ENCODE measurements at regions not wholly inside any gene's neighbourhood (a gene's known extent, or its start where the extent isn't known, plus 50 kb on each side); places are given as distances from the start of the nearest gene placed in this dataset.

DNA sequence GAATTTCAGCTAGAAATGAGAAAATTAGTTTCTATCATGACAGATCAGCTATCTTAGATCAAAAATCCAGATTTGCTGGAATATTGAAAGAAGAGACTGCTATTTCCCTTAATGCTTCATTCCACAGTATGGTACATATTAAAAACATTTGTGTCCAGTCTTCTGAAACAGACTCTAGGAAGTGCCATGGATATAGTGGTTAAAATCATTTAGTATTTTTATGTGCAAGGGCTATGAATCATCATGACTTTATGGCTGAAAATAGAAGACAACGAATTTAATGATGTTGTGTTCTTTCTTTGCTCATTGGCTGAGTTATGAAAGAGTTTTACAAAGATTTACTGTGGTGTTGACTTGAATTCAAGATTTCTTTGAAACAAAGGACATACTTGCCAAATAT, 146.6 kb downstream of the ANKRD60 start:
- peaks cover 19% of the 10 kb centered on the region; the same call in 2 of the 3 replicates for H3K9me3 Mint-ChIP-seq
- TF ChIP-seq STAT1 (IDR thresholded peaks at IDR 0.05; ENCODE audit: unreplicated experiment), result no peak
- TF ChIP-seq EZH2 (IDR thresholded peaks at IDR 0.05; ENCODE audit: low read depth, unreplicated experiment), result no peak
- TF ChIP-seq, protein P1, sequence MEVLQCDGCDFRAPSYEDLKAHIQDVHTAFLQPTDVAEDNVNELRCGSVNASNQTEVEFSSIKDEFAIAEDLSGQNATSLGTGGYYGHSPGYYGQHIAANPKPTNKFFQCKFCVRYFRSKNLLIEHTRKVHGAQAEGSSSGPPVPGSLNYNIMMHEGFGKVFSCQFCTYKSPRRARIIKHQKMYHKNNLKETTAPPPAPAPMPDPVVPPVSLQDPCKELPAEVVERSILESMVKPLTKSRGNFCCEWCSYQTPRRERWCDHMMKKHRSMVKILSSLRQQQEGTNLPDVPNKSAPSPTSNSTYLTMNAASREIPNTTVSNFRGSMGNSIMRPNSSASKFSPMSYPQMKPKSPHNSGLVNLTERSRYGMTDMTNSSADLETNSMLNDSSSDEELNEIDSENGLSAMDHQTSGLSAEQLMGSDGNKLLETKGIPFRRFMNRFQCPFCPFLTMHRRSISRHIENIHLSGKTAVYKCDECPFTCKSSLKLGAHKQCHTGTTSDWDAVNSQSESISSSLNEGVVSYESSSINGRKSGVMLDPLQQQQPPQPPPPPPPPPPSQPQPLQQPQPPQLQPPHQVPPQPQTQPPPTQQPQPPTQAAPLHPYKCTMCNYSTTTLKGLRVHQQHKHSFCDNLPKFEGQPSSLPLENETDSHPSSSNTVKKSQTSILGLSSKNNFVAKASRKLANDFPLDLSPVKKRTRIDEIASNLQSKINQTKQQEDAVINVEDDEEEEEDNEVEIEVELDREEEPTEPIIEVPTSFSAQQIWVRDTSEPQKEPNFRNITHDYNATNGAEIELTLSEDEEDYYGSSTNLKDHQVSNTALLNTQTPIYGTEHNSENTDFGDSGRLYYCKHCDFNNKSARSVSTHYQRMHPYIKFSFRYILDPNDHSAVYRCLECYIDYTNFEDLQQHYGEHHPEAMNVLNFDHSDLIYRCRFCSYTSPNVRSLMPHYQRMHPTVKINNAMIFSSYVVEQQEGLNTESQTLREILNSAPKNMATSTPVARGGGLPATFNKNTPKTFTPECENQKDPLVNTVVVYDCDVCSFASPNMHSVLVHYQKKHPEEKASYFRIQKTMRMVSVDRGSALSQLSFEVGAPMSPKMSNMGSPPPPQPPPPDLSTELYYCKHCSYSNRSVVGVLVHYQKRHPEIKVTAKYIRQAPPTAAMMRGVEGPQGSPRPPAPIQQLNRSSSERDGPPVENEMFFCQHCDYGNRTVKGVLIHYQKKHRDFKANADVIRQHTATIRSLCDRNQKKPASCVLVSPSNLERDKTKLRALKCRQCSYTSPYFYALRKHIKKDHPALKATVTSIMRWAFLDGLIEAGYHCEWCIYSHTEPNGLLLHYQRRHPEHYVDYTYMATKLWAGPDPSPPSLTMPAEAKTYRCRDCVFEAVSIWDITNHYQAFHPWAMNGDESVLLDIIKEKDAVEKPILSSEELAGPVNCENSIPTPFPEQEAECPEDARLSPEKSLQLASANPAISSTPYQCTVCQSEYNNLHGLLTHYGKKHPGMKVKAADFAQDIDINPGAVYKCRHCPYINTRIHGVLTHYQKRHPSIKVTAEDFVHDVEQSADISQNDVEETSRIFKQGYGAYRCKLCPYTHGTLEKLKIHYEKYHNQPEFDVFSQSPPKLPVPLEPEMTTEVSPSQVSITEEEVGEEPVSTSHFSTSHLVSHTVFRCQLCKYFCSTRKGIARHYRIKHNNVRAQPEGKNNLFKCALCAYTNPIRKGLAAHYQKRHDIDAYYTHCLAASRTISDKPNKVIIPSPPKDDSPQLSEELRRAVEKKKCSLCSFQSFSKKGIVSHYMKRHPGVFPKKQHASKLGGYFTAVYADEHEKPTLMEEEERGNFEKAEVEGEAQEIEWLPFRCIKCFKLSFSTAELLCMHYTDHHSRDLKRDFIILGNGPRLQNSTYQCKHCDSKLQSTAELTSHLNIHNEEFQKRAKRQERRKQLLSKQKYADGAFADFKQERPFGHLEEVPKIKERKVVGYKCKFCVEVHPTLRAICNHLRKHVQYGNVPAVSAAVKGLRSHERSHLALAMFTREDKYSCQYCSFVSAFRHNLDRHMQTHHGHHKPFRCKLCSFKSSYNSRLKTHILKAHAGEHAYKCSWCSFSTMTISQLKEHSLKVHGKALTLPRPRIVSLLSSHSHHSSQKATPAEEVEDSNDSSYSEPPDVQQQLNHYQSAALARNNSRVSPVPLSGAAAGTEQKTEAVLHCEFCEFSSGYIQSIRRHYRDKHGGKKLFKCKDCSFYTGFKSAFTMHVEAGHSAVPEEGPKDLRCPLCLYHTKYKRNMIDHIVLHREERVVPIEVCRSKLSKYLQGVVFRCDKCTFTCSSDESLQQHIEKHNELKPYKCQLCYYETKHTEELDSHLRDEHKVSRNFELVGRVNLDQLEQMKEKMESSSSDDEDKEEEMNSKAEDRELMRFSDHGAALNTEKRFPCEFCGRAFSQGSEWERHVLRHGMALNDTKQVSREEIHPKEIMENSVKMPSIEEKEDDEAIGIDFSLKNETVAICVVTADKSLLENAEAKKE (CRISPR knock-in tag; IDR thresholded peaks at IDR 0.05), result no peak
- TF ChIP-seq, protein P2, sequence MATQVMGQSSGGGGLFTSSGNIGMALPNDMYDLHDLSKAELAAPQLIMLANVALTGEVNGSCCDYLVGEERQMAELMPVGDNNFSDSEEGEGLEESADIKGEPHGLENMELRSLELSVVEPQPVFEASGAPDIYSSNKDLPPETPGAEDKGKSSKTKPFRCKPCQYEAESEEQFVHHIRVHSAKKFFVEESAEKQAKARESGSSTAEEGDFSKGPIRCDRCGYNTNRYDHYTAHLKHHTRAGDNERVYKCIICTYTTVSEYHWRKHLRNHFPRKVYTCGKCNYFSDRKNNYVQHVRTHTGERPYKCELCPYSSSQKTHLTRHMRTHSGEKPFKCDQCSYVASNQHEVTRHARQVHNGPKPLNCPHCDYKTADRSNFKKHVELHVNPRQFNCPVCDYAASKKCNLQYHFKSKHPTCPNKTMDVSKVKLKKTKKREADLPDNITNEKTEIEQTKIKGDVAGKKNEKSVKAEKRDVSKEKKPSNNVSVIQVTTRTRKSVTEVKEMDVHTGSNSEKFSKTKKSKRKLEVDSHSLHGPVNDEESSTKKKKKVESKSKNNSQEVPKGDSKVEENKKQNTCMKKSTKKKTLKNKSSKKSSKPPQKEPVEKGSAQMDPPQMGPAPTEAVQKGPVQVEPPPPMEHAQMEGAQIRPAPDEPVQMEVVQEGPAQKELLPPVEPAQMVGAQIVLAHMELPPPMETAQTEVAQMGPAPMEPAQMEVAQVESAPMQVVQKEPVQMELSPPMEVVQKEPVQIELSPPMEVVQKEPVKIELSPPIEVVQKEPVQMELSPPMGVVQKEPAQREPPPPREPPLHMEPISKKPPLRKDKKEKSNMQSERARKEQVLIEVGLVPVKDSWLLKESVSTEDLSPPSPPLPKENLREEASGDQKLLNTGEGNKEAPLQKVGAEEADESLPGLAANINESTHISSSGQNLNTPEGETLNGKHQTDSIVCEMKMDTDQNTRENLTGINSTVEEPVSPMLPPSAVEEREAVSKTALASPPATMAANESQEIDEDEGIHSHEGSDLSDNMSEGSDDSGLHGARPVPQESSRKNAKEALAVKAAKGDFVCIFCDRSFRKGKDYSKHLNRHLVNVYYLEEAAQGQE (IDR thresholded peaks at IDR 0.05; ENCODE audit: unreplicated experiment), result no peak
- TF ChIP-seq NANOG (IDR thresholded peaks at IDR 0.05; ENCODE audit: borderline replicate concordance), result no peak
- TF ChIP-seq, protein P3, sequence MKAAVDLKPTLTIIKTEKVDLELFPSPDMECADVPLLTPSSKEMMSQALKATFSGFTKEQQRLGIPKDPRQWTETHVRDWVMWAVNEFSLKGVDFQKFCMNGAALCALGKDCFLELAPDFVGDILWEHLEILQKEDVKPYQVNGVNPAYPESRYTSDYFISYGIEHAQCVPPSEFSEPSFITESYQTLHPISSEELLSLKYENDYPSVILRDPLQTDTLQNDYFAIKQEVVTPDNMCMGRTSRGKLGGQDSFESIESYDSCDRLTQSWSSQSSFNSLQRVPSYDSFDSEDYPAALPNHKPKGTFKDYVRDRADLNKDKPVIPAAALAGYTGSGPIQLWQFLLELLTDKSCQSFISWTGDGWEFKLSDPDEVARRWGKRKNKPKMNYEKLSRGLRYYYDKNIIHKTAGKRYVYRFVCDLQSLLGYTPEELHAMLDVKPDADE (IDR thresholded peaks at IDR 0.05), result no peak
- TF ChIP-seq CREB1 (CRISPR knock-in tag; IDR thresholded peaks at IDR 0.05; ENCODE audit: low read depth), result no peak
- no peak for TF ChIP-seq POLR2AphosphoS5 (IDR thresholded peaks at IDR 0.05; ENCODE audit: low read depth)
- no peak for TF ChIP-seq JUNB (IDR thresholded peaks at IDR 0.05; ENCODE audit: unreplicated experiment)
- TF ChIP-seq ZNF114 (CRISPR knock-in tag; IDR thresholded peaks at IDR 0.05), result no peak
- TF ChIP-seq ZNF331 (CRISPR knock-in tag; IDR thresholded peaks at IDR 0.05; ENCODE audit: low read depth), result no peak
- TF ChIP-seq EZH2phosphoT487 (IDR thresholded peaks at IDR 0.05; ENCODE audit: unreplicated experiment), result no peak
- TF ChIP-seq, protein P4, sequence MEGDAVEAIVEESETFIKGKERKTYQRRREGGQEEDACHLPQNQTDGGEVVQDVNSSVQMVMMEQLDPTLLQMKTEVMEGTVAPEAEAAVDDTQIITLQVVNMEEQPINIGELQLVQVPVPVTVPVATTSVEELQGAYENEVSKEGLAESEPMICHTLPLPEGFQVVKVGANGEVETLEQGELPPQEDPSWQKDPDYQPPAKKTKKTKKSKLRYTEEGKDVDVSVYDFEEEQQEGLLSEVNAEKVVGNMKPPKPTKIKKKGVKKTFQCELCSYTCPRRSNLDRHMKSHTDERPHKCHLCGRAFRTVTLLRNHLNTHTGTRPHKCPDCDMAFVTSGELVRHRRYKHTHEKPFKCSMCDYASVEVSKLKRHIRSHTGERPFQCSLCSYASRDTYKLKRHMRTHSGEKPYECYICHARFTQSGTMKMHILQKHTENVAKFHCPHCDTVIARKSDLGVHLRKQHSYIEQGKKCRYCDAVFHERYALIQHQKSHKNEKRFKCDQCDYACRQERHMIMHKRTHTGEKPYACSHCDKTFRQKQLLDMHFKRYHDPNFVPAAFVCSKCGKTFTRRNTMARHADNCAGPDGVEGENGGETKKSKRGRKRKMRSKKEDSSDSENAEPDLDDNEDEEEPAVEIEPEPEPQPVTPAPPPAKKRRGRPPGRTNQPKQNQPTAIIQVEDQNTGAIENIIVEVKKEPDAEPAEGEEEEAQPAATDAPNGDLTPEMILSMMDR (conservative IDR thresholded peaks at IDR 0.05; ENCODE audit: low read depth in 2 of 2), result no peak
- no peaks in the 10 kb centered on the region for H3K4me1 ChIP-seq (ENCODE audit: insufficient read depth)
- no peaks in the 10 kb centered on the region for H3K27me3 ChIP-seq (ENCODE audit: insufficient read depth)
- no peaks in the 10 kb centered on the region for H3K9me2 ChIP-seq (ENCODE audit: insufficient read depth)
- no peak overlapping the region for H3K27ac ChIP-seq (ENCODE audit: low read depth)
- no peak for DNase-seq (ENCODE audit: low spot score)
- no peak overlapping the region for H3K4me3 Mint-ChIP-seq
- H3K4me1 Mint-ChIP-seq, result no peaks in the 10 kb centered on the region
- no peak overlapping the region for H3K4me2 ChIP-seq
- no peaks in the 10 kb centered on the region for H3F3A ChIP-seq (replicated peaks; ENCODE audit: low read depth)
- no peaks in the 10 kb centered on the region for H3K36me3 ChIP-seq (ENCODE audit: insufficient read depth)
- H4K20me1 ChIP-seq (replicated peaks; ENCODE audit: insufficient read depth), result no peaks in the 10 kb centered on the region
- peaks cover 1% of the 10 kb centered on the region for H3K27me3 Mint-ChIP-seq (ENCODE audit: insufficient read depth, low read depth, poor library complexity)
- no peaks in the 10 kb centered on the region for H3K79me2 ChIP-seq (replicated peaks; ENCODE audit: insufficient read depth)
- ATAC-seq, result no peak
- H2AFZ ChIP-seq, result no peak overlapping the region
- no peak overlapping the region for H3K4me3 ChIP-seq
- H3K36me3 Mint-ChIP-seq (ENCODE audit: low read depth), result no peaks in the 10 kb centered on the region
- H3K27ac Mint-ChIP-seq, result no peak overlapping the region
